ENCODE measurements at regions not wholly inside any gene's neighbourhood (a gene's known extent, or its start where the extent isn't known, plus 50 kb on each side); places are given as distances from the start of the nearest gene placed in this dataset.
"Not testable (repeated sequence)": the region's sequence is repeated elsewhere in the genome, so short reads cannot be mapped to it uniquely, and the experiment has no call there.

GRCh38 chr2:65955259-65955658, 479.7 kb upstream of the MEIS1 start:
- no peak for DNase-seq (ENCODE audit: low read depth in 2 of 2)

- DNase-seq (ENCODE audit: low read depth in 2 of 2) = no peak
Measured at GRCh38 chr2:65952966-65953761, 481.8 kb upstream of the MEIS1 start.

GRCh38 chr2:65944213-65944612, 490.7 kb upstream of the MEIS1 start:
- no peak for DNase-seq (ENCODE audit: low read depth in 2 of 2)

GRCh38 chr2:65943099-65943786, 491.7 kb upstream of the MEIS1 start:
- no peak for DNase-seq (ENCODE audit: low read depth in 2 of 2)

DNA sequence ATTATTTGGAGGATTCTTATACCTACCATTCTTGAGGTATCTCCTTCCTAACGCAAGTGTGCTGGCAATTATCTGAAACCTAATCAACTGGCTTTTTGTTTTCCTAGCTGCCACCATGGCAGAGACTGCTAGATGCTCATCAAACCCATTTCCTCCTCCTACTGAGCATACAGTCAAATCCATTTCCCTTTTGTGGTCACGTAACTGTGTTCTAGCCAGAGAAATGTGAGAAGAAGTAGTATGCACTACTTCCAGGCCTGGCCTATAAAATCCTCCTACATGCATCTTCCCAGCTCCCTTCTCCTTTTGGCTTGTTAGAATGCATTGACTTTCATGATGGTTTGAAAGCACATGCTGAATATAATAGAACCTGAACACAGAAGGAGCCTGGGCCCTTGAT, 494.1 kb upstream of the MEIS1 start:
- DNase-seq (ENCODE audit: low read depth in 2 of 2) = no peak

DNA sequence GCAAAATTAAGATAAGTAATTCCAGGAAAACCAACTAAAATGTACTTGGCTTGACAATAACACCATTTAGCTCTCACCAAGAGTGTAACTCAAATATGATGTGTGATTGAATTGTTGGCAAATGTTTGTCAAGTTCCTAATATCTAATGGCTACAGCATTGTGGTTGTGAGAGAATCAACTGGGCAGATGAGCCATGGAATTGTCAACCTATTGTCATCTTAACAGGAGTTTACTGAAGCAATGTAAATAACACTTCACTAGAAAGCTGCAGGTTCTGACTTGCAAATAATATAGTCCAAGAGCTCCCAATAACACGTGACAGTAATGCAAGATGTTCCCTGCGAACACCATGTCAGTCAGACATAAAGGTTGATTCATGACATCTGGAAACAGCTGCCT, 495.2 kb upstream of the MEIS1 start:
- no peak for DNase-seq (ENCODE audit: low read depth in 2 of 2)

- no peak for DNase-seq (ENCODE audit: low read depth in 2 of 2)
Measured at GRCh38 chr2:65937379-65938160, 497.4 kb upstream of the MEIS1 start.

DNA sequence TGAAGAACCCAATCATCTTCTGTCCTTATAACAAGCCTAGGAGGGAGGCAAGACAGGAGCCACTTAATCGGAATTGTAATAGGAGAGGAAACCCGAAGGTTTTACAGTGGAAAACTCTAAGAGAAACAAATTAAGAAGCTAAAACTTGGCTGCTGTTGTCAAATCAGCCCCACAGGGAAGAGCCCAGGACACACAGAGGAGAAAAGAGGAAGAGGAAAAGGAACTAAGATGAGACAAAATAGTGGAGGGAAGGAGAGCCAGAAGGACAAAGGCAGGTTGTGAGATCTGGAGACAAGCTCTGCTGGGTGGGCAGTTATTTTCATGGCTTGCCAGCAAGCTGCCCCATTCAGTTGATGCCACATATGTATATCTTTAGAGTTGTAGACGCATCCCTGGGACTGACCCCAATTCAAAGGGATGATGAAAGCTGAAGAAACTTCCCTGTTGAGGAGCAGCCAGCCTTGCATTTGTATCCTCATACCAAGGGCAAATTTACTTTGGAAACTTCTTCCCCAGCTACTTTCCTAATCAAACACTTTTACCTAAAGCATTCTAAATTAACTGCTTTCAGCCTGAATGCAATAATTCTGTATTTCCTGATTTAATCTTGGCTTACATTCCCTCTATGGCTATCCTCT, 499.8 kb upstream of the MEIS1 start:
- DNase-seq (ENCODE audit: low read depth in 2 of 2) = no peak

GRCh38 chr2:65932571-65932970, 500.2 kb upstream of the SPRED2 start:
- no peak for DNase-seq (ENCODE audit: low read depth in 2 of 2)

DNA sequence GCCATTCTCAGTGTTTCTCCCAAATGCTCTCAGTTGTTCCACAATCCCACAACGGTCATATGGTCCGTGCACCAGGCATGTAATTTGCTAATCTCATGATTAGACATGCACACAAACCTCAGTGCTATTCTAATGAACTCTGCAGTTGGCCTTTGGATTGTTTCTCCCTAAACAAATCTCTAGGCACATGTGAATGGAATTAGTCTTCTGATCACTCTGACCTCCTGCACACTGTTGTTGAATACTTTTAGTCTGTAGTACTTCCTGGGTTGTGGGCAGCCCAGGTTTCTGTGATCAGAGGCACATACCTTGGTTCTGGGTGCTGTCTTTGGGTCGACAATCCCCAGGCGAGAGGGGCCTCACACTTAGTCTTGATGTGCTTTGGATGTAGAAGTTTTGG, 498.7 kb upstream of the SPRED2 start:
- DNase-seq (ENCODE audit: low read depth in 2 of 2) = no peak

DNA sequence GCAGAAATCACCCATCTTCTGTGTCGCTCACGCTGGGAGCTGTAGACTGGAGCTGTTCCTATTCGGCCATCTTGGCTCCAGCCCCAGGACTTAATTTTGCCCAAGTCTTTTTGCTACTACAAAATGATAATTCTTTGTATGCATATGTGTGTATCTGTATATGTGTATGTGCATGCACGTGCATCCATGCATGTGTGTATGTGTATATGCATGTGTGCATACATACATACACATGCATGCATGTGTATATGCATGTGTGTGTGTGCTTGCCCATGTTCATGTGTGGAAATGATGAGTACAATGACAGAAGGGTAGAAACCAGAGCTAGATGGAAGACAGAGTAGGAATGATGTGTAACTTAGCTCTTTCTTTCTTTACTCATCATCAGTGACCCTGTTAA, 497.9 kb upstream of the SPRED2 start:
- no peak for DNase-seq (ENCODE audit: low read depth in 2 of 2)

DNA sequence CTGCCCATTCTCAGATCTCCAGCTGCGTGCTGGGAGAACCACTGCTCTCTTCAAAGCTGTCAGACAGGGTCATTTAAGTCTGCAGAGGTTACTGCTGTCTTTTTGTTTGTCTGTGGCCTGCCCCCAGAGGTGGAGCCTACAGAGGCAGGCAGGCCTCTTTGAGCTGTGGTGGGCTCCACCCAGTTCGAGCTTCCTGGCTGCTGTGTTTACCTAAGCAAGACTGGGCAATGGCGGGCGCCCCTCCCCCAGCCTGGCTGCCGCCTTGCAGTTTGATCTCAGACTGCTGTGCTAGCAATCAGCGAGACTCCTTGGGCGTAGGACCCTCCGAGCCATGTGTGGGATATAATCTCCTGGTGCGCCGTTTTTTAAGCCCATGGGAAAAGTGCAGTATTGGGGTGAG, 497.3 kb upstream of the SPRED2 start:
- DNase-seq (ENCODE audit: low read depth in 2 of 2) = not testable (repeated sequence)

GRCh38 chr2:65922794-65923193, 490.4 kb upstream of the SPRED2 start:
- DNase-seq (ENCODE audit: low read depth in 2 of 2) = no peak

GRCh38 chr2:65922030-65922429, 489.6 kb upstream of the SPRED2 start:
- DNase-seq (ENCODE audit: low read depth in 2 of 2) = no peak

- no peak for DNase-seq (ENCODE audit: low read depth in 2 of 2)
Measured at GRCh38 chr2:65921116-65921515, 488.7 kb upstream of the SPRED2 start.

DNA sequence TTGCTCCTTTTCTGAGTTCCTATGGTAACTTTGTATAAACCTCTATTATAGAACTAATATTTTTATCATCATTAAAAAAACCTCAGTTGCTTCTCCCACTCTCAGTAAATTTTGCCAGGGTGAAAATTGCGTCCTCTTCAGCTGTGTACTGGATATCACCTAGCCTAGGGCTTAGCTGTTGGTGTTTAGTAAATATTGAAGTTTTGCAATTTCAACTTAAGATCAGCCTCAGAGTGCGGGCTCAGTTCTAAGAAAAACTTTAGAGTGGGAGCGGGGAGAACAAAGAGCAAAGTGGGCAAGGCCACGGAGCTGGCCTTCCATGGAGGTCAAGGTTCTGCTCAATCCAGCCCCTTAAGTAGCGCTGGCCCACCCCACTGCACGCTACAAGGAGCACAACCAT, 488.3 kb upstream of the SPRED2 start:
- no peak for DNase-seq (ENCODE audit: low read depth in 2 of 2)

GRCh38 chr2:65919550-65920188, 487.3 kb upstream of the SPRED2 start:
- no peak for DNase-seq (ENCODE audit: low read depth in 2 of 2)

DNA sequence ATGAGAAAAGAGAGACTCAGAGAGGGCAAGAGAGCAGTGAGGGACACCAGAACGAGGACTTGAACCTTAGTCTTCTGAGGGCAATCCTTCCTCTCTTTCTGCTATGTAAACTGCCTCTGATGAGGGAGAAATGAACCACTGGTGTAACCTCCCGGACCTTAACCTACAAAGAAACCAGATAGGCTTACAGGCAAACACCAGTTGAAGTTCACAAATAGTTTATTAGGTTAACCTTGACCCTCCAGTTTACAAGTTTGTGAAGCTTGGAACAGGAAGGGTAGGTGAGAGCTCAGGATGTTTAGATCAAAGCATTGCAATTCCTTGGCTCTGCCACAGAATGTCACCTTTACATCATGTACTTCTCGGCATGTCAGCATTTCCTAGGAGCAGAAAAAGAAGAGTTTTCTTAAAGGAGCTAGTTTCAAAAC, 486.4 kb upstream of the SPRED2 start:
- no peak for DNase-seq (ENCODE audit: low read depth in 2 of 2)

- no peak for DNase-seq (ENCODE audit: low read depth in 2 of 2)
Measured at GRCh38 chr2:65917986-65918385, 485.6 kb upstream of the SPRED2 start.

DNA sequence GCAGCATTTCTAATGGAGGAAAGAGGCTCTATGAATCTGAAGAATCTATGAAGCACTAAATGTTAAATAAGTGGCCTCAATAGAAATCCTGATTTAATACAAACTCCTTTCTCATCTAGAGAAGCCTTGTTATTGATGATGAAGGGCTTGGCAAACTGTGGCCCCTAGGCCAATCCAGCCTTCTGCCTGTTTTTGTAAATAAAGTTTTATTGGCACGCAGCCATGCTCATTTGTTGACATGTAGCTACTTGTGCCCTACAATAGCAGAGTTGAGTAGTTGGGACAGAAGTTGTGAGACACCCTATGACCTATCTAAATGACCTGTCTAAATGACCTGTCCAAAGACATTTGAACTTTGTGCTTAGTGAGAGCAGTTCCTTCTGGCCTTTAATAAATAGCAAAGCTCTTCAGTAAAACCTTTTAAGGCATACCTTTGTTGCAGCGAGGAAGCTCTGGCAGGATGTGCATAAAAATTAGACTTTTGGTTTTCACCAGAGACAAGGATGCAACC, 484.4 kb upstream of the SPRED2 start:
- no peak for DNase-seq (ENCODE audit: low read depth in 2 of 2)

DNA sequence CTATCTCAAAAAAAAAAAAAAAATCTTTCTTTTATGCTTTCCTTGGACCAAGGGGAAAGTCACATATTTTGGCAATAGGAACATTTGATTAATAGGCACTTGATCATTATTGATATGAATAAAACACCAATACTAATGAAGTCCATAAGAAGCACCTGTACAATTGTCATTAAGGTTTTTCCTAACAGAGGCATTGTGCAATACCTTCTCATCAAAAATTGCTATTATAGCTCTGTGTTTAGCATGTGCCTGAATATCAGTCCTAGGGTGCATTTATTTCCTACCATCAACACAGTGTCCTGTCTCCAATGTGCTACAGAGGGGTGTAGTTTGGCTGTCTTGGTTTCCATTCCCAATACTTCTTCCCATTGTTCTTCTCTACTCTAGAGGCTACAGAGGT, 483.8 kb upstream of the SPRED2 start:
- DNase-seq (ENCODE audit: low read depth in 2 of 2) = no peak
